DOHH2 (cell line): ENCODE measurements at regions not wholly inside any gene's neighbourhood (a gene's known extent, or its start where the extent isn't known, plus 50 kb on each side); places are given as distances from the start of the nearest gene placed in this dataset.

Experiments used
- CTCF ChIP-seq: fragments of 200-600 bp; sonication (generic); IDR thresholded peaks from one replicate; pipeline ENCODE4 v1.5.1; 2014; ENCODE audit warnings: antibody characterized with exemption, mild to moderate bottlenecking, low read depth, low read length; ENCODE audit not compliant: poor library complexity, severe bottlenecking
- EZH2phosphoT487 ChIP-seq: fragments of 200-600 bp; sonication (generic); IDR thresholded peaks from 2 replicates; pipeline ENCODE4 v1.6.1; 2017; ENCODE audit warnings: borderline replicate concordance, mild to moderate bottlenecking, antibody characterized with exemption, low read length, moderate library complexity, mixed read lengths

- TF ChIP-seq CTCF (no peak), EZH2phosphoT487 (no peak)
These were observed 203.5 kb upstream of the NANOGP8 start for GRCh38 chr15:35288580-35288979.
